Endothelial cell of umbilical vein (primary cell): ENCODE measurements at regions not wholly inside any gene's neighbourhood (a gene's known extent, or its start where the extent isn't known, plus 50 kb on each side); places are given as distances from the start of the nearest gene placed in this dataset.

Experiments used
- BruUV-seq: library from RNA; stranded (reverse); fragments of 400-500 nt; replicated peaks from 2 replicates; lab custom pipeline; 2021; lab: Mats Ljungman, UMichigan
- CTCF ChIA-PET: fragments of 300-600, 350-600 bp; sonication (Branson Sonifier 250); formaldehyde crosslinking; loops from one replicate; lab custom pipeline; 2021; ENCODE audit warnings: antibody characterized with exemption, inconsistent platforms; lab: Charles Lee
- POLR2A ChIA-PET: fragments of 300-600, 350-600 bp; sonication (Branson Sonifier 250); formaldehyde crosslinking; loops from one replicate; lab custom pipeline; 2021; ENCODE audit warnings: antibody characterized with exemption, inconsistent platforms; lab: Charles Lee
- DNase-seq: peaks from one replicate; pipeline ENCODE4 v3.0.0-alpha.2; 2011; ENCODE audit warnings: low read depth, low spot score
- FAIRE-seq: peaks from 2 replicates; lab custom pipeline; 2011; peaks lifted over from hg19 to GRCh38; lab: Jason Lieb, UNC
- H2AFZ ChIP-seq: 2 replicates; pipeline ENCODE4 v1.6.0; 2012; ENCODE audit warnings: low read depth, low read length, control low read depth, inconsistent platforms
- H3K27ac ChIP-seq: 2 replicates; pipeline ENCODE4 v1.5.1; 2011; ENCODE audit warnings: low read depth, mild to moderate bottlenecking, control low read depth, low read length, moderate library complexity; ENCODE audit not compliant: insufficient read depth
- H3K27me3 ChIP-seq, 2 experiments: 2 replicates each; pipeline versions ENCODE4 v1.6.0 to v1.6.1; 2011; ENCODE audit warnings: low read length in 2 of 2, mixed read lengths in 1 of 2; ENCODE audit not compliant: control insufficient read depth in 2 of 2, insufficient read depth in 2 of 2
- H3K36me3 ChIP-seq, 2 experiments: 2 replicates in 1 of 2; 3 replicates in 1 of 2; pipeline ENCODE4 v1.5.1; 2011; ENCODE audit warnings: low read length in 2 of 2, mild to moderate bottlenecking in 1 of 2, moderate library complexity in 1 of 2; ENCODE audit not compliant: control insufficient read depth in 2 of 2, insufficient read depth in 2 of 2; ENCODE audit errors: extremely low read depth in 1 of 2
- H3K4me1 ChIP-seq: 3 replicates; pipeline ENCODE4 v1.5.1; 2011; ENCODE audit warnings: mild to moderate bottlenecking, low read length; ENCODE audit not compliant: control insufficient read depth, insufficient read depth; ENCODE audit errors: extremely low read depth
- H3K4me2 ChIP-seq: 2 replicates; pipeline ENCODE4 v1.6.1; 2011; ENCODE audit warnings: low read length, control low read depth, mixed read lengths; ENCODE audit not compliant: insufficient read depth
- H3K4me3 ChIP-seq, 3 experiments: fragments of 200-600 bp in 1 of 3; sonication (generic), shearing (Covaris generic) in 1 of 3; replicated peaks in 1 of 3; 2 replicates each; pipeline ENCODE4 v1.5.1; 2011 to 2016; ENCODE audit warnings: control low read depth in 3 of 3, low read length in 3 of 3, mild to moderate bottlenecking in 2 of 3, inconsistent platforms in 1 of 3, low read depth in 1 of 3, moderate library complexity in 1 of 3; ENCODE audit not compliant: insufficient read depth in 1 of 3
- H3K79me2 ChIP-seq: 2 replicates; pipeline ENCODE4 v1.6.0; 2012; ENCODE audit warnings: low read length, inconsistent platforms; ENCODE audit not compliant: control insufficient read depth, insufficient read depth
- H3K9ac ChIP-seq: replicated peaks from 2 replicates; pipeline ENCODE3; 2011; ENCODE audit warnings: low read length, control low read depth; ENCODE audit not compliant: insufficient read depth; ENCODE audit errors: extremely low read depth
- H3K9me1 ChIP-seq: replicated peaks from 3 replicates; pipeline ENCODE4 v1.6.0; 2011; ENCODE audit warnings: mild to moderate bottlenecking, low read length; ENCODE audit not compliant: control insufficient read depth, insufficient read depth; ENCODE audit errors: extremely low read depth
- H3K9me3 ChIP-seq: replicated peaks from 2 replicates; pipeline ENCODE4 v1.5.1; 2012; ENCODE audit warnings: low read length, inconsistent platforms; ENCODE audit not compliant: control insufficient read depth, insufficient read depth
- H4K20me1 ChIP-seq: replicated peaks from 2 replicates; pipeline ENCODE3; 2011; ENCODE audit warnings: mild to moderate bottlenecking, low read length; ENCODE audit not compliant: control insufficient read depth, insufficient read depth; ENCODE audit errors: extremely low read depth
- CTCF ChIP-seq, 2 donors: IDR thresholded peaks; 1 replicate in 1 of 2; 2 replicates in 1 of 2; pipeline ENCODE4 v1.5.1; 2011; ENCODE audit warnings: low read length in 2 of 2, mild to moderate bottlenecking in 2 of 2, moderate library complexity in 2 of 2, control low read depth in 1 of 2, inconsistent platforms in 1 of 2, low read depth in 1 of 2; ENCODE audit not compliant: insufficient read depth in 1 of 2; ENCODE audit errors: extremely low read depth in 1 of 2
- EZH2 ChIP-seq: IDR thresholded peaks from 2 replicates; pipeline ENCODE4 v1.6.1; 2012; ENCODE audit warnings: borderline replicate concordance, low read depth, mild to moderate bottlenecking, moderate library complexity, low read length, inconsistent platforms; ENCODE audit not compliant: severe bottlenecking
- FOS ChIP-seq: IDR thresholded peaks from 2 replicates; pipeline ENCODE4 v1.6.1; 2011; ENCODE audit warnings: mild to moderate bottlenecking, low read length, moderate library complexity, borderline replicate concordance; ENCODE audit not compliant: insufficient read depth
- GATA2 ChIP-seq: IDR thresholded peaks from 2 replicates; pipeline ENCODE4 v1.7.0; 2011; ENCODE audit warnings: low read depth, mild to moderate bottlenecking, moderate library complexity, mixed read lengths, low read length; ENCODE audit not compliant: insufficient read length, insufficient read depth
- JUN ChIP-seq: IDR thresholded peaks from 2 replicates; pipeline ENCODE4 v1.6.1; 2011; ENCODE audit warnings: borderline replicate concordance, low read depth; ENCODE audit not compliant: insufficient read length, insufficient read depth
- MAX ChIP-seq: IDR thresholded peaks from 2 replicates; pipeline ENCODE4 v1.6.1; 2011; ENCODE audit not compliant: insufficient read depth, insufficient read length
- MYC ChIP-seq: IDR thresholded peaks from one replicate; pipeline ENCODE4 v1.6.1; 2011; ENCODE audit warnings: mild to moderate bottlenecking, low read depth, low read length
- POLR2A ChIP-seq: IDR thresholded peaks from 2 replicates; pipeline ENCODE4 v1.6.1; 2012; ENCODE audit warnings: low read depth, mild to moderate bottlenecking, control low read depth, low read length
- POLR2AphosphoS5 ChIP-seq: IDR thresholded peaks from 2 replicates; pipeline ENCODE4 v1.6.1; 2012; ENCODE audit warnings: low read depth, mild to moderate bottlenecking, control low read depth, low read length, moderate library complexity; ENCODE audit not compliant: insufficient read depth
- dilution Hi-C: fragments of 300-500 bp; cut with MboI; formaldehyde crosslinking; loops from one replicate; pipeline ENCODE4 v1.15.0; 2019; ENCODE audit warnings: low sequenced_read_pairs; ENCODE audit not compliant: extremely low pct_ligation_motif_present
- intact Hi-C: fragments of 100-400 bp; cut with micrococcal nuclease; formaldehyde crosslinking; loops from one replicate; pipeline ENCODE4 v1.10.0; 2022

GRCh38 chr2:41903474-41904135, 144.2 kb upstream of the PKDCC start:
- Histone ChIP-seq H3K4me2 (no peak overlapping the region), H3K79me2 (no peaks in the 10 kb centered on the region), H3K36me3 (no peaks in the 10 kb centered on the region), H3K9me1 (no peaks in the 10 kb centered on the region), H3K27me3 (peaks cover 4 to 13% of the 10 kb centered on the region in 2 experiments), H4K20me1 (no peaks in the 10 kb centered on the region), H2AFZ (no peak overlapping the region), H3K9ac (no peak overlapping the region), H3K9me3 (no peaks in the 10 kb centered on the region), H3K4me1 (peaks cover 8% of the 10 kb centered on the region), H3K4me3 (no peak overlapping the region), H3K27ac (no peak overlapping the region)
- no peak for TF ChIP-seq MYC
- TF ChIP-seq POLR2A = no peak
- no peak for TF ChIP-seq POLR2AphosphoS5
- TF ChIP-seq EZH2 = no peak
- no peak for TF ChIP-seq FOS
- no peak for TF ChIP-seq MAX
- no peak for TF ChIP-seq JUN
- TF ChIP-seq GATA2 = no peak
- TF ChIP-seq CTCF (IDR thresholded peaks at IDR 0.05; ENCODE audit: extremely low read depth in 1 of 2, insufficient read depth in 1 of 2, low read depth in 1 of 2, low read length in 2 of 2) = no peak
- intact Hi-C loops (loop anchor here (1.0 kb wide), 1 partner anchor 21 kb away; no protein-coding TSS in a partner anchor), dilution Hi-C loops (no loop called here)
- DNase-seq = no peak
- ChIA-PET CTCF (no interaction called here), POLR2A (no interaction called here)
- no TSS peak for BruUV-seq
- no peak for FAIRE-seq
